OCI-LY7 (cell line): ENCODE measurements at regions not wholly inside any gene's neighbourhood (a gene's known extent, or its start where the extent isn't known, plus 50 kb on each side); places are given as distances from the start of the nearest gene placed in this dataset.

Experiments used
- BruUV-seq: library from RNA; stranded (reverse); fragments of 400-500 nt; replicated peaks from 2 replicates; lab custom pipeline; 2021; lab: Mats Ljungman, UMichigan
- CTCF ChIA-PET: fragments of 300-600 bp; sonication (Branson Sonifier 250); formaldehyde crosslinking; loops from one replicate; lab custom pipeline; 2022; ENCODE audit warnings: antibody characterized with exemption; ENCODE audit not compliant: unreplicated experiment; lab: Charles Lee
- POLR2A ChIA-PET: fragments of 300-600 bp; sonication (Branson Sonifier 250); formaldehyde crosslinking; loops from one replicate; lab custom pipeline; 2022; ENCODE audit warnings: antibody characterized with exemption; lab: Charles Lee
- DNase-seq: peaks from one replicate; pipeline ENCODE4 v3.0.0-alpha.2; 2015; ENCODE audit warnings: low spot score
- H2AFZ ChIP-seq: fragments of 200-600 bp; sonication (generic), shearing (Covaris generic); 2 replicates; pipeline ENCODE4 v1.6.1; 2014; ENCODE audit warnings: mild to moderate bottlenecking, antibody characterized with exemption, low read length, moderate library complexity
- H3K27ac ChIP-seq: fragments of 200-600 bp; sonication (generic); 2 replicates; pipeline ENCODE4 v1.5.1; 2014; ENCODE audit warnings: mixed run types, low read depth, mild to moderate bottlenecking, moderate library complexity, low read length, inconsistent platforms; ENCODE audit not compliant: poor library complexity, severe bottlenecking
- H3K36me3 ChIP-seq: fragments of 200-600 bp; sonication (generic); 2 replicates; pipeline ENCODE4 v1.6.1; 2014; ENCODE audit warnings: mild to moderate bottlenecking, antibody characterized with exemption, low read length, moderate library complexity, mixed read lengths; ENCODE audit not compliant: insufficient read depth
- H3K4me1 ChIP-seq: fragments of 200-600 bp; sonication (generic); 2 replicates; pipeline ENCODE4 v1.5.1; 2014; ENCODE audit warnings: mild to moderate bottlenecking, low read length; ENCODE audit not compliant: insufficient read depth, poor library complexity, severe bottlenecking
- H3K4me2 ChIP-seq: fragments of 200-600 bp; sonication (generic); 2 replicates; pipeline ENCODE4 v1.6.1; 2014; ENCODE audit warnings: mild to moderate bottlenecking, low read length
- H3K4me3 ChIP-seq: fragments of 200-600 bp; sonication (generic); 2 replicates; pipeline ENCODE4 v1.5.1; 2014; ENCODE audit warnings: mild to moderate bottlenecking, low read depth, low read length; ENCODE audit not compliant: poor library complexity, severe bottlenecking
- H3K79me2 ChIP-seq: fragments of 200-600 bp; sonication (generic); 2 replicates; pipeline ENCODE4 v1.6.1; 2016; ENCODE audit warnings: low read depth, mild to moderate bottlenecking, low read length, moderate library complexity, mixed read lengths; ENCODE audit not compliant: insufficient read depth
- H3K9me2 ChIP-seq: fragments of 200-600 bp; sonication (generic); 2 replicates; pipeline ENCODE4 v1.6.1; 2016; ENCODE audit warnings: mild to moderate bottlenecking, low read length, mixed read lengths; ENCODE audit not compliant: insufficient read depth
- H3K9me3 ChIP-seq: fragments of 200-600 bp; sonication (generic); 2 replicates; pipeline ENCODE4 v1.6.1; 2014; ENCODE audit warnings: mild to moderate bottlenecking, mixed run types, low read length, mixed read lengths
- H4K20me1 ChIP-seq: fragments of 200-600 bp; sonication (generic); 2 replicates; pipeline ENCODE4 v1.6.1; 2014; ENCODE audit warnings: mild to moderate bottlenecking, antibody characterized with exemption, low read length, moderate library complexity, mixed read lengths; ENCODE audit not compliant: insufficient read depth
- EZH2phosphoT487 ChIP-seq: fragments of 200-600 bp; sonication (generic); IDR thresholded peaks from 2 replicates; pipeline ENCODE4 v1.6.1; 2018; ENCODE audit warnings: low read depth, borderline replicate concordance, mild to moderate bottlenecking, mixed run types, antibody characterized with exemption, low read length, moderate library complexity, mixed read lengths
- intact Hi-C: fragments of 100-400 bp; cut with micrococcal nuclease; formaldehyde crosslinking; loops from one replicate; pipeline ENCODE4 v1.10.0; 2022; ENCODE audit not compliant: unreplicated experiment
- TF ChIP-seq, protein P1 (sequence below): fragments of 200-600 bp; sonication (generic); conservative IDR thresholded peaks from 2 replicates; pipeline ENCODE4 v1.5.1; 2014; ENCODE audit warnings: mild to moderate bottlenecking, antibody characterized with exemption, low read length, moderate library complexity, mixed read lengths

DNA sequence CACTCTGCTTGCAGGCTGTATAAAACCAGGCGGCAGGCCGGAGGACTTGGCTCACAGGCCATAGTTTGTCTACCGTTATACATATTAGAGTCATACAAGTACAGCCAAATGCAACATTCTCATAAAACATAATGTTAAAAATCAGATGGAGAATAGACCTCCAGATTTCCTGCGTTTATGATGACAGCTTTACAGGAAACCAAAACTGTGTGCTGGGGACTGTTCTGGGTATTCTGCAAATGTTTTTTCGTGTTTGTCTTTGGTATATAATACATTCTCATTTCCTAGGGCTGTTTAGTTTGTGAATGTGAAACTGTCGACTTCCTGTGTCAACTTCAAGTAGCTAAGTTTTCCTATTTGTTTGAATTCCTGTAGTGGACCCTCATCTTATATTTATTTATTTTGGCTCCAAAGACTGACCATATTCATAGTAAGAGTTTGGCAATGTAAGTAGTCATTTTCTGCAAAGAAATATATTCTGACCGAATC is 79.5 kb upstream of the FAM9C start:
- H3K4me1 ChIP-seq, result no peaks in the 10 kb centered on the region
- ChIA-PET CTCF (no interaction called here), POLR2A (interaction anchor here (1.1 kb wide), 1 partner anchor 35 kb away, joined by 3 read pairs; no protein-coding TSS in a partner anchor)
- no peaks in the 10 kb centered on the region for H3K36me3 ChIP-seq
- H2AFZ ChIP-seq, result no peak overlapping the region
- no peaks in the 10 kb centered on the region for H3K9me2 ChIP-seq
- DNase-seq, result no peak
- peak overlapping the region; percentile 5; the same call in 1 of the 2 replicates for H3K4me2 ChIP-seq
- H3K79me2 ChIP-seq, result no peaks in the 10 kb centered on the region
- H4K20me1 ChIP-seq, result no peaks in the 10 kb centered on the region
- no peak overlapping the region for H3K27ac ChIP-seq
- no peak overlapping the region for H3K4me3 ChIP-seq
- TF ChIP-seq, protein P1, sequence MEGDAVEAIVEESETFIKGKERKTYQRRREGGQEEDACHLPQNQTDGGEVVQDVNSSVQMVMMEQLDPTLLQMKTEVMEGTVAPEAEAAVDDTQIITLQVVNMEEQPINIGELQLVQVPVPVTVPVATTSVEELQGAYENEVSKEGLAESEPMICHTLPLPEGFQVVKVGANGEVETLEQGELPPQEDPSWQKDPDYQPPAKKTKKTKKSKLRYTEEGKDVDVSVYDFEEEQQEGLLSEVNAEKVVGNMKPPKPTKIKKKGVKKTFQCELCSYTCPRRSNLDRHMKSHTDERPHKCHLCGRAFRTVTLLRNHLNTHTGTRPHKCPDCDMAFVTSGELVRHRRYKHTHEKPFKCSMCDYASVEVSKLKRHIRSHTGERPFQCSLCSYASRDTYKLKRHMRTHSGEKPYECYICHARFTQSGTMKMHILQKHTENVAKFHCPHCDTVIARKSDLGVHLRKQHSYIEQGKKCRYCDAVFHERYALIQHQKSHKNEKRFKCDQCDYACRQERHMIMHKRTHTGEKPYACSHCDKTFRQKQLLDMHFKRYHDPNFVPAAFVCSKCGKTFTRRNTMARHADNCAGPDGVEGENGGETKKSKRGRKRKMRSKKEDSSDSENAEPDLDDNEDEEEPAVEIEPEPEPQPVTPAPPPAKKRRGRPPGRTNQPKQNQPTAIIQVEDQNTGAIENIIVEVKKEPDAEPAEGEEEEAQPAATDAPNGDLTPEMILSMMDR, result no peak
- no peak for TF ChIP-seq EZH2phosphoT487
- intact Hi-C loops, result no loop called here
- H3K9me3 ChIP-seq, result no peaks in the 10 kb centered on the region
- BruUV-seq, result no TSS peak

DNA sequence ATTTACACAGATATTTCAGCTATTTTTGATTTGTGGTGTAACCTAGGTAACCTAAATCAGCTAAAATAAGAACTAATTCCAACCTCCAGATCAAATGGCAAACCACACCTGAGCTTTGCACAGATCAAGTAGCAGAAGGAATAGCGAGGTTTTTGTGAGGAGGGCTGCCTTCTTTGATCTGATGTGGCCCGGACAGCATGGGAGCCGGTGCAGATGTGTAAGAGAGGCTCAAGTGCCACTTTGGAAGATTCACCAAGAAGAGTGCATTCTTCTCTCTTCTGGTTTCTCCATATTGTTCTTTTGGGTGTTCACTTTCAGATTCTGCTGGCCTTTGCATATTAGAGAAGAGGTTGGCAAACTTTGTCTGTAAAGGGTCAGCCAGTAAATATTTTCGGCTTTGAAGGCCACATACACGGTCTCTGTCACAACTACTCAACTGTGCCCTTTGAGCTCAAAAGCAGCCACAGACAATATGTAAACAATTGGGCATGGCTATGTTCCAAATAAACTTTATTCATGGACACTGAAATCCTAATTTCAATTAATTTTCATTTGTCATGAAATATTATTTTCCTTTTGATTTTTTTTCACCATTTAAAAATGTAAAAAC is 78.9 kb upstream of the FAM9C start:
- Histone ChIP-seq H4K20me1 (no peaks in the 10 kb centered on the region), H3K4me1 (no peaks in the 10 kb centered on the region), H3K27ac (no peak overlapping the region), H3K36me3 (no peaks in the 10 kb centered on the region), H3K79me2 (no peaks in the 10 kb centered on the region), H3K9me3 (no peaks in the 10 kb centered on the region), H3K4me2 (peak overlapping the region; percentile 5; the same call in 1 of the 2 replicates), H2AFZ (no peak overlapping the region), H3K9me2 (no peaks in the 10 kb centered on the region), H3K4me3 (no peak overlapping the region)
- no peak for DNase-seq
- intact Hi-C loops, result no loop called here
- ChIA-PET CTCF (no interaction called here), POLR2A (no interaction called here)
- no TSS peak for BruUV-seq
- TF ChIP-seq EZH2phosphoT487, result no peak
- TF ChIP-seq, protein P1, result no peak

DNA sequence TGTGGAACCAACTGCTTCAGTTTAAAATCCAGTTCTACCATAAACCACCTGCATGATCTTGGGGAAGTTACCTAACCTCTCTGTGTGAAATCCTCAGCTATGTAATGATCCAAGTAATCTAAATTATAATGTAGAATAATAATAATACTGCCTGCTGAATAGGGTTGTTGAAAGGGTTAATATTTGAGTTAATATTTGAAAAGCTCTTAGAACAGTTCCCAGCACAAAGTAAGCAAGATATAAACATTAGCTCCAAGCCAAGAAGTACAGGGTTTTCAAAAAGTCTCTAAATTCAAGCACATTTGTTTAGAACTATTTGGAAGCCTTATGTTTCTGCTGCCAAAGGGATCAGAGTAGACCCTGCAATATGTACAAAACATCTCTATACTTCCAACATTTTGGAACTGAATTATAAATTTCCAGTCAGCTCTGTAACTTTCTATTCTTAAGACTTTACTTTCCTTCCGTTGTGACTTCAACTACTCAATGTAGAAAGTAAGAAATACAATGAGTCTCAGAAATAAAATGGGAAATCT is 76.7 kb upstream of the FAM9C start:
- Histone ChIP-seq H3K27ac (no peak overlapping the region), H3K4me3 (no peak overlapping the region), H3K9me2 (no peaks in the 10 kb centered on the region), H3K36me3 (no peaks in the 10 kb centered on the region), H3K79me2 (no peaks in the 10 kb centered on the region), H2AFZ (no peak overlapping the region), H3K4me2 (no peak overlapping the region), H3K4me1 (no peaks in the 10 kb centered on the region), H4K20me1 (no peaks in the 10 kb centered on the region), H3K9me3 (no peaks in the 10 kb centered on the region)
- no peak for DNase-seq
- ChIA-PET POLR2A (interaction anchor here (0.6 to 0.7 kb wide), 2 partner anchors 22 to 367 kb away, joined by 3 to 5 read pairs; no protein-coding TSS in a partner anchor), CTCF (no interaction called here)
- TF ChIP-seq, protein P1, result no peak
- no peak for TF ChIP-seq EZH2phosphoT487
- no TSS peak for BruUV-seq
- intact Hi-C loops, result no loop called here
